HG03280 (cell line): ENCODE measurements at regions not wholly inside any gene's neighbourhood (a gene's known extent, or its start where the extent isn't known, plus 50 kb on each side); places are given as distances from the start of the nearest gene placed in this dataset.
"Not testable (repeated sequence)": the region's sequence is repeated elsewhere in the genome, so short reads cannot be mapped to it uniquely, and the experiment has no call there.

Experiments used
- ATAC-seq: cut with Tn5 transposase; IDR thresholded peaks from one replicate; pipeline ENCODE4 v1.9.1; 2021; ENCODE audit warnings: mild to moderate bottlenecking, moderate library complexity; ENCODE audit not compliant: unreplicated experiment

- ATAC-seq = no peak
These were observed 57.2 kb downstream of the BMP15 start for GRCh38 chrX:50967736-50968135.

- not testable (repeated sequence) for ATAC-seq
These were observed 58.5 kb downstream of the BMP15 start for GRCh38 chrX:50968871-50969635.

- ATAC-seq = no peak
These were observed 60.9 kb downstream of the BMP15 start for GRCh38 chrX:50971395-50971794.

DNA sequence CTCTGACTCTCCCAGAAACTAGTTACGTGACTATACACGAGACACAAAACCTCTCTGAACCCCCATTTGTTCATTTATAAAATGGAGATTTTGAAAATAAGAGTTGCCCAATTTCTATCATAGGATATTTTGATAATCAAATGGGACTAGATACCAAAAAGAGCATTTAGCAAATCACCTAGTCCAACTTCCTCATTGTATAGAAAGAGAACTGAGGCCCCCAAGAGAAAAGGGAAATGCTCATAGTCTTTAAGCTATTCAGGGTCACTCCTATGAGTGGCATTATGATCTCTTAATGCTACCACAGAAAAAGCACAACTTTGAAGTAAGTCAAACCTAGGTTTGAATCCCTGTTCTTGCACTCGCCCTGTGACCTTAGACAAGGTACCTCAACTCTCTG lies 62.7 kb downstream of the BMP15 start:
- ATAC-seq = no peak

DNA sequence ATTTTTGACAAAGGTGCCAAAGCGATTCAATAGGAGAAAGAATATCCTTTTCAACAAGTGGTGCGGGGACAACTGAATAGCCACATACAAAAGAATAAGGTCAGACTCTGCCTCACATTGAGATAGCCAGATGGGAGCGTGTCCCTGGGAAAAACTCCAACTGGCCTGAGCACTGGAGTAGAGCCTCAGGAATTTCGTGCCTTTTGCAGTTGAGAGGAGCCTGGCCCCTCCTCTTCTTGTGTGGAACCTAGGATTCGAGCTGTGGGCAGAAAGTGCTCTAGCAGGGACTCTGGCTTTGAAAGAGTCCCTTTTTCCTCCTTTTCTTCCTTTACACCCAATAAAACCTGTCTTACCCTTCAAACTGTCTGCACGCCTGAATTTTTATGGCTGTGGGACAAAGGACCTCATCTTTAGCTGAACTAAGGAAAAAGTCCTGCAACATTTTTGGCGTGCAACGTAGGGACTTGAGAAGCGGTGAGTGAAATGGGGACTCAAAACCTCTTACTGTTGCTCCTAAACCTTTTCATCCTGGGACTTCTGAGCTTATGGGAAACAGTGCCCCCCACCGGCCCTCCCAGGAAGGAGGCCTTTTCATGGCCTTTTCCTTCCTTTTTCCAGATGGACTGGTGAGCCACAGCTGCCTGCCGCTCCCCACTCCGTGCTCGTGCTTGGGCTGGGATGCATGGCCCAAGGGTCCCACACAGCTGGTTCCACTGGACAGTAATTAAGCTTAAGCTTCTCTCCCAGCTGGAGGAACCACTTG lies 68.6 kb downstream of the BMP15 start:
- ATAC-seq = no peak

DNA sequence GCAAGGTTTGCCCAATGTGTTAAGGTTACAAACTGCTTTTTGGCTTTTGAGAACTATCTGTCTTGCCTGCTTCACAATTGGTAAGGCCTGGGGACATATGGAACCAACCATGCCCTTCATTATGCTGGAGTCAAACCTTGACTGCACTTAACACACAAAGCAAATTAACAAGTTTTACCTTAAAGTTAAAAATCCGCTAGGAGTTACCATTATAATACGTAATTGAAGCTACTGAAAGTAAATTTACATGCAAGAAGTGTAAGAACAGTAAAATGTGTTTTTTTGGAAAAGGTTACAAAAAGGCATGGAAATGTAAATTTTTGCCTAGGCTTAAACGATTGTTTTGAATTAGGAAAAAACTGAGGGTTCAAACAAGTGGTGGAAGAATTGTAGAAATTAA lies 69.7 kb downstream of the BMP15 start:
- ATAC-seq = no peak

- no peak for ATAC-seq
These were observed 78.1 kb downstream of the BMP15 start for GRCh38 chrX:50988649-50989048.

DNA sequence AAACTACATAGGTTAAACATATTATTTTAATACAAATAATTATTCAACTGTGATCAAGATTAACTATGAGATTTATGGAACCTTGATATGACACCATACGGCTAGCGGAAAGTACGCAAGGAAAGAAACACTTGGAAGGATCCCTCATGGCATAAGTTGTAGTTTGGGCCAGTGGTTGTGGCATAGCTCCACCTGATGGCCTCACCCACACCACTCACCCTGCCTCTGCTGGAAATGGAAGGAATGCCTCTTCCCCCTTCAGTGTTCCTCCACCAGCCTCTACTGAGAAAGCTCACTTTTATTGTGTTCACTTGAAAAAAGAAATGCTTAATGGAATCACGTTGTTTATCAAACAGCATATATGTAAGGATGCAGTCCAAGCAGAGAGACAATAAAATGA lies 86.4 kb downstream of the BMP15 start:
- ATAC-seq = no peak

GRCh38 chrX:51000384-51000783 lies 89.8 kb downstream of the BMP15 start:
- ATAC-seq = not testable (repeated sequence)

- not testable (repeated sequence) for ATAC-seq
These were observed 91.4 kb downstream of the BMP15 start for GRCh38 chrX:51001733-51002632.

DNA sequence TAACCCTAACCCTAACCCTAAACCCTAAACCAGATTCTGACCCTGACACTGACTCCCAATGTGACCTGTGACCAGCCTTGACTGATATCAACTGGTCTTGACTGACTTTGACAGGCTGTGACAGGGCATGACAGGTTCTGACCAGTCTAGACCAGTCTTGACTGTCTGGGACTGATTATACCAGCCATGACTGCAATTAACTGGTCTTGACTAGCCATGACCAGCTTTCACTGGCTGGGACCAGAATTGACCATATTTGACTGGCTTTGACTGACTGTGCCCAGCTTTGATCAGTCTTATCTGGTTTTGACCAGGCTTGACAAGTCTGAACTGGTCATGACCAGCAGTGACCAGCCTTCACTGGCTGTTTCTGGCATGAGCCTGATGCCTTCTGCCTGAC lies 95.5 kb downstream of the BMP15 start:
- no peak for ATAC-seq

GRCh38 chrX:51024106-51024696 lies 113.7 kb downstream of the BMP15 start:
- ATAC-seq = peak; percentile 78

DNA sequence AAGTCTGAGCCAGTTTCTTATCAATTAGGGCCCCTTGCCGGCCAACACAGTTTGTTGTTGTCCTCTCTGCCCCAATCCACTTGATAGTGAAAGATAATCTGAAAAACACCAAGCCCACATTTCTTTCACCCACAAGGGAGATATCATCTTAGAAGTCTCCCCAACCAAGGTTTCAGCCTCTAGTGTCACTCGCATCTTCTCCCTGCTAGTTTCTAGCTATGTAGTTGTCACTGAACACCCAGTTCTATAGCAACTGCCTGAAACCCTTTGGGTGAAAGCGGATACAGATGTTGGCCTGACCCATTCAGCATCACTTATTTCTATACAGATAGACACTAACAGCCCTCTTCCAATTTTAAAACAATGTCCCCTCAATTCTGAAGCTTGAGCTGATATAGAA lies 116.3 kb downstream of the BMP15 start:
- ATAC-seq = no peak

GRCh38 chrX:51035746-51036145 lies 125.2 kb downstream of the BMP15 start:
- ATAC-seq = no peak

DNA sequence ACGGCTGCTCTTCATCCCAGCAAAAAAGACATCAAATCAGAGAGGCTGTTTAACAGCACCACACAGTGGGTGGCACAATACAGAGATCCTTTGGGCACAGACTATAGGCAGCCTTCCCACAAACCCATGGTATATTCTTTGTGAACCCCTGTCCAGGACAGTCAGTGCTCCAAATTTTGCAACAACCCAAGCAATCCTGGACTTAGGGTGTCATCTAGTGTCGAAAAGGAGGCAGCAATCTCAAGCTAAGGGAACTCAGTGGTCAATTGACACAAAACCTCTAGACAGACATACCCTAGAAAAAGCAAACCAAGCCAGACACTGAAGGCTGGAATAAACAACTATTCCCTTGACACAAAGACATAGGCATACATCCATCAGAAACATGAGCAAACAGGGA lies 137.4 kb downstream of the BMP15 start:
- no peak for ATAC-seq

DNA sequence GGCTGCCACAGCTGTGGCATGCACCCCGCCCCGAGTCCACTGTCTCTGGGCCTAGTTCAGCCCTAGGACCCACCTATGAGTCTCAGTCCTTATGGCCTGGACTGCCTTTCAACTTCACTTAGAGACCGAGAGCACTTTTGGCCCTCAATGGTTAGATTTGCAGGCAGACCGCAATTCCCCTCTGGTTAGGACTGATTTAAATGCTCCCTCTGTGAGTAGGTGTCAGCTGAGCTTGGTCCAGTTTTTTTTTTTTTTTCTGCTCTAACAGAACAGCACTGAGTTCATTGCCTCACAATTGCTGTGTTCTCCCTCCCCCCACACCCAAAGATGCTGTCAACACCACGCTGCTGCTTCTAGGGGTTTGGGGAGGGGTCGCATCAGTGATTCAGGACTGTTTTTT lies 143.2 kb downstream of the BMP15 start:
- ATAC-seq = no peak

DNA sequence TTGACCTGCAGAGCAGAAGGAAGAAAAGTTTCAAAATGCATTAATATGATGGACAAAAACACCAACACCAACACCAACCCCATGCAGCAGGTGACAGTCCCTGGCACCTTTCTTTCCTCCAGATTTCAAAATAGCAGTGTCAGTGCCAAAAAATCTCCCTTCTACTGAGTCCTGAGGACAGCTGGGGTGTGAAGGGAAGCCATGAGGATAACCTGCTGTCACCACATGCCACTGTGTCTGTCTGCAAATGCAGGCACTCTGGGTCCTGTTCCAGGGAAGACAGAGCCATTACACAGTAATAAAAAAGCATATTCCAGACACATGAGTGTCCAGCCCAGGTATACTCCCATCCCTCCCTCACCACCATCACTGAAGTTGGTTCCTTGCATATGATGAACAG lies 187.5 kb downstream of the BMP15 start:
- ATAC-seq = no peak

DNA sequence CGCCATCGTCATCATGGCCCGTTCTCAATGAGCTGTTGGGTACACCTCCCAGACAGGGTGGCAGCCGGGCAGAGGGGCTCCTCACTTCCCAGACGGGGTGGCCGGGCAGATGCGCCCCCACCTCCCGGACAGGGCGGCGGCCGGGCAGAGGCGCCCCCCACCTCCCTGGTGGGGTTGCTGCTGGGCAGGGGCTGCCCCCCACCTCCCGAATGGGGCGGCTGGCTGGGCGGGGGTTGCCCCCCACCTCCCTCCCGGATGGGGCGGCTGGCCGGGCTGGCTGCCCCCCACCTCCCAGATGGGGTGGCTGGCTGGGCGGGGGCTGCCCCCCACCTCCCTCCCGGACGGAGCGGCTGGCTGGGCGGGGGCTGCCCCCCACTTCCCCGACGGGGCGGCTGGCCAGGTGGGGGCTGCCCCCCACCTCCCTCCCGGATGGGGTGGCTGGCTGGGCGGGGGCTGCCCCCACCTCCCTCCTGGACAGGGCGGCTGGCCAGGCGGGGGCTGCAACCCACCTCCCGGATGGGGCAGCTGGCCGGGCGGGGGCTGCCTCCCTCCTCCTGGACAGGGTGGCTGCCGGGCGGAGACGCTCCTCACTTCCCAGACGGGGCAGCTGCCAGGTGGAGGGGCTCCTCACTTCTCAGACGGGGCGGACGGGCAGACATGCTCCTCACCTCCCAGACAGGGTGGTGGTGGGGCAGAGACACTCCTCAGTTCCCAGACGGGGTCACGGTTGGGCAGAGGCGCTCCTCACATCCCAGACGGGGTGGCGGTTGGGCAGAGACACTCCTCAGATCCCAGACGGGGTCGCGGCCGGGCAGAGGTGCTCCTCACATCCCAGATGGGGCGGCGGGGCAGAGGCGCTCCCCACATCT lies 208.8 kb downstream of the BMP15 start:
- not testable (repeated sequence) for ATAC-seq

GRCh38 chrX:51125743-51126142 lies 206.9 kb upstream of the NUDT10 start:
- not testable (repeated sequence) for ATAC-seq

DNA sequence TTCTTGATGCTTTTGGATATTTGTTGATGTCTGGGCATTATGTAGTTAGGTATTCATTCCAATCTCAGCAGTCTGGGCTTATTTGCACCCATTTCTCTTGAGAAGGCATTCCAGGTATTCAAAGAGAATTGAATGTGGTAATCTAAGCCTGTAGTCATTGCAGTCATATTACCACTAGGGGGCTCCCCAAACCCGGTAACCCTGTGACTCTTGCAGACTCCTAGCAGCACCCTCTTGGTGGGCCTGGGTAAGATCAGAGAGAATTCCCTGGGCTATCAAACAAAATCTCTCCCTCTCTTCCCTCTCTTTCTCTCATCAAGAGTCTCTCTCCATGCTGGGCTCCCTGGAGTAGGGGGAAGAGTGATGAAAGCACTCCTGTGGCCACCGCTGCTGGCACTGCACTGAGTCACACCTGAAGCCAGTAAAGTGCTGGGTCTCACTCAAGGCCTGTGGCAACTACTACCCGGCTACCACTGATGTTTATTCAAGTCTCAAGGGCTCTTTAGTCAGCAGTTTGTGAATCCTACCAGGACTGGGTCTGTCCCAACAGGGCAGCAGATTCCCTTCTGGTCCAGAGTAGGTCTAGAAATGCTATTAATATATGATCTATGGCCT lies 187.7 kb upstream of the NUDT10 start:
- ATAC-seq = no peak
